ENCODE measurements at regions not wholly inside any gene's neighbourhood (a gene's known extent, or its start where the extent isn't known, plus 50 kb on each side); places are given as distances from the start of the nearest gene placed in this dataset.
A peak's percentile ranks its signal among the peaks of the same experiment; 100 is the strongest.

DNA sequence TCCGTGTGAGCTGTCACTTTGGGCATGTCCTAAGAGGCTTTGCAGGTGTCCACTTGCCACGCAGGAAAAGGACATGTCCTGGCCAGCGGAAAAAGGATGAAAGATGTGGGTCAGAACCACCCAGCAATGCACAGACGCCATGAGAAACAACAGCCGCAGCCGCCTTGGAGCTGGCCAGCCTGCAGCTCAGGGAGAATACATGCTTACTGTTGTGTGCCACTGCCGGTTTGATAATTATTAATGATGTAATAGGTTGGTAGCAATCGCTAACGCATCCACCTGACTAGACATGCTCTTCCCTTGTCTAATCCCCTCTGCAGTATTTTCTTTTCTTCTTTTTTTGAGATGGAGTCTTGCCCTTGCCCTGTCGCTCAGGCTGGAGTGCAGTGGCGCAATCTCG lies 221.7 kb downstream of the HAUS1 start:
- no peak for DNase-seq

DNA sequence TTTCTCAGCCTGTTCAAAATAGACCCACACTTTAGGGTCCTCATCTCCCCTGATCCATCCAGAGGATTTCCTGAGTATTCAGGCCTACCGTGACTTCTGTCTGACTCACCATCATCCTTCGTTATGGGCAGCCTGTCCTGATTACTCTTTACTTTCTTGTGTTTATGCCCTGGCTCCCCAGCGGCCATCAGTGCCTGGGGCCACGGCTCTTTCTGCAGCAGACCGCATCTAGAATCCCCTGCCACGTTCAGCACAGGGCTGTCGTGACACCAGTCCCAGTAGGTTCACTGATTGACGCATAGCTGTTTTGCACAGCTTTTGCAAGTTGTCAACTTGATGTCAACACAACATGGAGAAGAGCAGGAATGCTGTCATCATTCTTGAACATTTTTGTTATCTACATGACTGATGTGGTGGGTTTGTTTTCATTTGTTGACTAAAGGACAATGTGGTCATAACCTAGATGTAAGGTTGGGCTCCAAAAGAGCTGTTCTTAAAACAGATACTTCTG lies 225.6 kb downstream of the HAUS1 start:
- no peak for DNase-seq

DNA sequence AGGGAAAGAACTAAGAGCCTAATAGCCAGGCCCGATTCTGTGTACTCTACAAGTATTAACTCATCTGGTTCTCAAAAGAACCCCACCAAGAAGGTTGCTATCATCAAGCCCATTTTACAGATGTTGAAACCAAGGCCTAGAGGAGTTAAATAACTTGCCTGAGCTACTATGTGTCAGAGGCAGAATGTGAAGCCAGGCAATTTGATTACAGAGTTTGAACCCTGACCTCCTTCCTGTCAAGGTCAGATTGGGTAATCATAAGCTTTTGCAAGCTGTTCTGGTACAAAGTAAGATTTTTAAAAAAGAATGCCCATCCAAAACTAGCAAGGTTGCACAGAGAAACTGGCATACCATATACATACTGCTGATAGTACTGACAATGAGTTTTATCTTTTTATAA lies 227.1 kb downstream of the HAUS1 start:
- DNase-seq, result no peak

DNA sequence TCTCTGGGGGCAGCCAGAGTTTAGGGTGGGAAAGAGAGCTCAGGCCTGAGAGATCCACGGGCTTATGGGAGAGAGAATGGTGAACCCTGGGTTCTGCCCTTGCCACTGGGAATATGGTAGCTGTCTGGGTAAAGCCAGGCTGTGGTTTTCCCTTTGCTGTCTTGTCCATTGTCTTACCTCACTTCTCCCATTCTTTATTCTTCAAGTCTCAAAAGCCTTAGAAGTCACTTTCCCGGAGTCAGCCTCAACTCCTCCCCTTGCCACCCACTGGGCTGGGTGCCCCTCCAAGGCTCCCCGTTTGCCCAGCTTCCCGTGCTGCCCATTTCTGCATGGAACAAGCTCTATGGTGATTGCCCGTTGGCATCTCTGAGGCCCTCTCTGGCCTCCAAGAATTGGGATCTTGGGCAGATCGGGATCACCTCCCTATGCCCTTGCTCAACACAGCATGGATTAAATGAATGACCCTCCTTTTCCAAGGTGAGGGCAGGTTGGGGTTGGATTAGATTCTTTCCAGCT lies 228.2 kb downstream of the HAUS1 start:
- no peak for DNase-seq

DNA sequence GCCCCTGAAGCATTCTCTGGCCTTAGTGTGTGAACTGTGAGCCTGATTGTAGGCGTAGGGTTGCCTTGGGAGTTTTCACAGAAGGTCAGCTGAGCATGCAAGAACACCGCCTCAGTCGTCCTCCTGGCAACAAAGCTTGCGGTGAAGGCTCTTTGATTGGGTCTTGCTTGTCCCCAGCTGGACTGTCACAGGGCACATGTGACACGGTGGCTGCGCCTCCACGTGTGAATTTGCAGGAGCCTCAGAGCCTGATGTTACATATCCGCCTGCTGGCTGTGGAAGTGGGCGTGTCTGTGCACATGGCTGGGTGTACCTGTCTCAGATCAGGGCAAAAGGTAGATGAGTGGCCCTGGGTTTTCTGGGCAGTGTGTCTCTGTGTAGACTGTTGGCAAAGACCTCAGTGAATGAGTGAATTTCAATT lies 228.7 kb downstream of the HAUS1 start:
- no peak for DNase-seq

DNA sequence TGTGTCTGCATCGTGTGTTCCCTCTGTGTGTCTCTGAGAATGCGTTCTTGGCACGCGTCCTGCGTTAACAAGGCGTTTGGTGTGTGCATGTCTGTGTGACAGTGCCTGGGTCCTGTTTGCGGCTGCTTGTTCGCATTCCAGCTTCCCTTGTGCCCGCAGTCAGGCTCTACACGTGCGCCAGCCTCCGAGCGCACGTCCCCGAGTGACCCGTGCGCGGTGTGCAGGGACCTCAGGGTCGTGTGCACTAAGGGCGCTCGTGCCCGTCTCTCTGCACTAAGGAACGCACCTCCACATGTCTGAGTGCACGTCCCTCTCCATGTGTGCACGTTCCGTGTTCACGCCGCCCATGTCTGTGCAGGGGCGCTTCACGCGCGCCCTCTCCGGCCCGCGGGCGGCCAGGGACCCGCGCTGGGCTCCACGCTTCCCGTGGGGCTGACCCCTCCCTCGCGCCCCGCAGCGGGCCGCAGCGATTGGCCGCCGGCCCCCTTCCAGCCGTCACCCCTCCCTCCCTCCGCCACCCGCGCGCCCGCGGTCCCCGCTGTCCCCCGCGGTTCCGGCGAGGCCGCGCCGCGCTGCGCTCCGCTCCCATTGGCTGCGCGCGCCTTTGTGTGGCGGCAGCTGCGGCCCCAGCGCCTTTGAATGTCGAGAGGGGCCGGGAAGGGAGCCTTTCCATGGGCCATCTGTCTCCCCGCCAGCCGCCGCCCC lies 229.4 kb downstream of the HAUS1 start:
- no peak for DNase-seq

DNA sequence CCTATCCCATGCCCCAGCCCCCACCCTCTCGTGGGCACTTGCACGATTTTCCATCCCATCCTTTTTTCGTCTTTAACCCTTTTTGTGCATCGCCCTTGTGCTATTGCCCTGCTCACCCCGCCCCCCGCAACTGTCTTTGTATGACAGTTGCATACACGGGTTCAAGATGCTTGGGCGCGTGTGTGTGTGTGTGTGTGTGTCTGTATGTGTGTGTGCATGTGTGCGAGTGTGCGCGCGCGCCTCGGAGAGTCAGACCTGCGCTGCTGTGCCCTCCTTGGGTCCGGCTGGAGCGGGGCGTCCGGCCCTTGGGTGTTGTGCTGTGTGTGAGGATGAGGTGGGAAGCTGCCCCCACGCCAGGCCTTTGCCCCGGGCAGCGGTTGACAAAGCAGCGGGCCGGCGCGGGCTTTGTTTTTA lies 230.7 kb downstream of the HAUS1 start:
- no peak for DNase-seq

DNA sequence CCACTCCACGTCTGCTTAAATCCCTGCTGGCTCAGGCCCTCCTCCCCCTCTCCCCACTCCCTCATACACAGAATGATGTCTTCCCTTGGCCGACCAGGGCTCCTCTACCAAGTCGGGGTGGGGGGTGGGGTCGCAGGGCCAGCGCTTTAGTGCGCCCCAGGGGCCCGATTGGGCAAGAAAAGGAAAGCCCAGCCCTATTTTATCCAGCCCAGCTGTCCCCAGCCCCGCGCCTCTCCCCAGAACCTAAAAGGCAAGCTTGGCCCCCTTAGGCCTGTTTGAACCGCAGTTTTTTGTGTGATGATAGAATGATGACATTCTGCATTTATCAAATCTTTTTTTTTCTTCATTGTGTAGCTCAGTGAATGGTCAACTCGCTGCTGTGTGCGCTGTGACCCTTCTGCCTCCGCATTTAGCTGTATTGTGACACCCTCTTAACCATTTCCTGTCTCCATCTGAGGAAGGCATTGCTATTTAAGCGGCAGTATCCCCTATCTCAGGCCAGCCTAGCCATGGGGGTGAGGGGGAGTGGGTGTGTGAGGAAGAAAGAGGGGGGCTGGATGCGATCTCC lies 231.4 kb downstream of the HAUS1 start:
- no peak for DNase-seq

DNA sequence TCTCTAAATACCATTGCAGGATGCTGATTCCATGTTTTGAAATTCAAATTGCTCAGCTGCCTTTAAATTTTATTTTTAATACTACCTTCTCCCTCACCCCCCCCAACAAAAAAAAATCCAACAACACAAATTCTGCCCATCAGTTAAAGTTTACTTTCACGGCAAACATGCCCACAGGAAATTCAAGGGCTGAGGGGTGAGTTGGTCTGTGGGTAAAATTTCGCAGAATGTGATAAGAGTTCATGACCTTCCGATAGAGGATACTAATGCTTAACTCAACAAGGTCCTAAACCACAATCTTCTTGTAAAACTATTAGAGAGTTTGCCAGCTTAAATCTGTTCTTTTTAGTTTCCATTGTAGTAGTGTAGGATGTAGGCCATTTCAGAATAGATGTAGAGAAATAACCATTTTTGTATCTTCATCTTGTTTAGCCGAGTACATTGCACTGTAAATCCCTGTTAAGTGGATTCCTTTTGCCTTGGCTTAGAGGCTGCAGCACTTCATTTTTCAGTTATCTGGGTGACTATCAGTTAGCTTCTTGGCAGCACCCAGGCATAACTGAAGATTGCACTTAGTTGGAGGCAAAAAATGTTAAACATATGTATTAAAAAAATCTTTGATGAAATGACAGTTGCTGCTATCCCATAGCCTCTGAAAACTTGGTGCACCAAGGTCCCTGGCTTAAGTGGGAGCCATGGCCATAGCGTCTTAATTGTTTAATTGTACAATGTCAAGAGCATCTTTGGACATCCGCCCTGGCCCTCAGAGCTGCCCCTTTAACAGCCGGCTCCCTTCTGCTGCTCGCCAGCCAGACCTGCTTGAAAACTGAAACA lies 232.3 kb downstream of the HAUS1 start:
- DNase-seq, result no peak

DNA sequence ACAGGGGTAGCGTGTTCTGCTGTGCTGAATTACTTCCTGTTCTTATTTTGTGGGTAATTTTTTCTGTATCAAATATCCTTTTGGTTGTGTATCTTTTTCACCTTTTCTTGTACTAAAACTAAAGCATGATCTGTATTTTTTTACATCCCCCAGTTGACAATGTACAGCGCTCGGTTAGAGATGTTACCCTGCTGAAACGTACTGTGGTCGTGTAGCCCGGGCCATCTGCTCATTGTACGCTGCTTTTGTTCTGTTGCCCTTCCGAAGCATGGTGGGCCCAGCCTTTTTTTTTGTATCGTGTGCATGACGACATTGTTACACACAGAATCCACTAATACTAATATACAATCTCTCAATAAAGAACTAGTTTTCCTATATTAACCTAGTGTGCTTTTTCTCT lies 233.1 kb downstream of the HAUS1 start:
- DNase-seq, result no peak

DNA sequence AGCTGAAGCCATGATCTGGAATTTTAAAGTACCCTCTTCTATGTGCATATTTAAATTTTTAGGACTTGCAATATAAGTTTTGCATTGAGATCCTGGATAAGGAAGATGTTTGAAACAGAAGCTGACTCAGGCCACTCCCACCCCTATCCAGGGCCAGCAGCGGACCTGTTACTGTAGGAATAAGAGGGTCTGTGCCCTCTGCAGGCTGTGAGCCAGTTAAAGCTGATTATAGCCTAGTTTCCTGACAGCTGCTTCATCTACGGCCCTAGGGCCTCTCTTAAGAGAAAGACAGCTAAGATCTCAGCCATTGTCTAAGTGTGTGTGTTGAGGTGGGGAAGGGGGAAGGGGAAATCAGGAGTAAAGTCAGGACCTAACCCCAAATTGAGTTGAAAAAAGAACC lies 234.0 kb downstream of the HAUS1 start:
- DNase-seq, result no peak

DNA sequence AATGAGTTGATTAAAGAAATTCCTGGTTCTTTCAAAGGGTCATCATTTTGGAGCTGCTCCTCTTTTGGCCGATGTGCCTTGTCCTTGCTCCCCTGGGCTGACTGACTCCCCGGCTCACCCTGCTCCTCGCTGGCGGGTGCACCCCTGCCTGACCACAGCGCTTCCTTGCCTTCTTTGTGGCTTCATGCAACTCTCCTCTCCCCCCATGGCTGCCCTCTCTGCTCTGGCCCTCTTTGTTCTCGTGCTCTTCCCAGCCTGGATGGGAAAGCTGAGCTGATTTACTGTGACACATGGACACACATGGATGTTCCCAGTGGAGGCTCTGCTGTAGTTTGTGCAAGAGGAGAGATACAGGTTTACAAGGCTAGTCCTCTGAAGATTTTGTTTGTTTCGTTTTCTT lies 234.6 kb downstream of the HAUS1 start:
- no peak for DNase-seq

DNA sequence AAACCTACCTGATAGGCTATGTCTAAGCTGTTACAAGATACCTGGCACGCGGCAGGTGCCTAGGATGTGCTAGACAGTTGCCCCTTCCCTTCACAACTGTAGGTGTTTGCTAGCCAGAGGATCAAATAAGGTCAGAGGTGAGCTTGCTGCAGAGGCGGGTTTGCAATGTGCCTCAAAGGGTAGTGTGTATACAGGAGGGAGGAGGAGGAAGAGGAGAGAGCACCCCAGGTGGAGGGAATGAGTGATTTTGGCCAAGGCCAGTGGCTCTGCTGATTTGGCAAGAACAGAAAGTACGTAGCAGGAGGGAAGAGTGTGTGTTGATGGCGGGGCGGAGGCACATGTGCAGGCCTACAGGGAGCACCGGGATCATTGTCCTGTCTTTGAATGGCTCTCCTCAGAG lies 236.5 kb downstream of the HAUS1 start:
- DNase-seq, result no peak

DNA sequence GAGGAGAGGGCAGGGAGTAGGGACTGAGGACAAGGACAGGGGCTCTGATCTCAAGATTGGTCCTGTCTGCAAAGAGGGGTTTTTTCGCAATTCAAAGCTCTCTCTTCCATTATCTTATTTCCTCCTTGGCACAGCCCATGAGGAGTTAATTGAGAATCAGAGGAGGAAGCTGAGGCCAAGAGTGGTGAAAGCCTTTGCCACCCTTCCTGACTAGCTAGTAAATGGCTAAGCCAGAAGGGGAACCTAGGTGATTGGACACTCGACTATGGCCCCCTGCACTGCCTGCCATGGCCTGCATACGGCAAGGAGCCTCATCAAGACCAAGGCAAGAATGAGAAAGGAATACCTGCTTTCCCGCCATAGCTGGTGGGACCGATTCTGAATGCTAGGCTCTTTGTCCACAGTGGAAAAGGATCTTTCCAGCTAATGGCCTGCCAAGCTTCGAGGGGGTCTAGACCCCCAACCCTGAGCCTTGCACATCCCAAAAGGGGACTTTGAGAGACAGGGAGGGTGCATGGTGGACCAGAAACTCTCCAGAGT lies 237.9 kb downstream of the HAUS1 start:
- DNase-seq, result peak; percentile 37

DNA sequence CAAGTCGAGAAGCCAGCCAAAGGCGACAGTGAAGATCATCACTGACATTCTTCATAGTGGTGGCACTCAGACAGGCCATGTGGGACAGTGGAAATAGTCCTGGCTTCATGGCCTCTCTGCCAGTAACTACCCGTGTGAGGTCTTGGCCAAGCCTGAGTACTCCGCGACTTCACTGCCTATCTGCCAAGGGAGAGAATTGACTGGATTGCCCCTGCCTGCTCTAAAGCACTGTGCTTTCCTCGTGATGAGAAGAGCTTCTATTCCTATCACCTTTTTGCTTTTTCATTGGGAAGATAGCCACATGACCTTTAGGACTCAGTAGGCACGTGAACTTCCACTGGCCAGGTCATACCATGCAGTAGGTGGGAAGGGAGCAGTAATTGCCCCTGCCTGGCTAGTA lies 239.3 kb downstream of the HAUS1 start:
- no peak for DNase-seq

DNA sequence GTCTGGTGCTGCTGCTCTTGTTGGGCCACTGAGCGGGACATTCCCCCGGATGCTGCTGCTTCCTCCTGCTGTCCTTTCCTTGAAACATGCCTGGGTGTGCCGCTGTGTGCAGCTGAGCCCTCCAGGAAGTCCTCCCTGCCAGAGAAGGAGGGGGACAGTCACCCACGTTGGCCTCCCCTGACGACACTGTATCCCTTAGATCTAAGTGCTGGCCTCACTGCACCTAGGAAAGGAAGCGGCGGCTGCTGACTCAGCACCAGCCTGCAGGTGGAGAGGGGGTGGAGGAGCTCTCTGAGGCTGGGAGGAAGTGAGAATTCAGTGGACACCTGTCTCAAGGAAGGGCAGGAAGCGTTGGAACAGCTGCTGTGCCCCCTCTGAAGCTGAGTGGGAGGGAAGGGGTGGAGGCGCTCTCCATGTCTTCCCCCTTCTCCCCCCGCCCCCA lies 239.8 kb downstream of the HAUS1 start:
- no peak for DNase-seq

DNA sequence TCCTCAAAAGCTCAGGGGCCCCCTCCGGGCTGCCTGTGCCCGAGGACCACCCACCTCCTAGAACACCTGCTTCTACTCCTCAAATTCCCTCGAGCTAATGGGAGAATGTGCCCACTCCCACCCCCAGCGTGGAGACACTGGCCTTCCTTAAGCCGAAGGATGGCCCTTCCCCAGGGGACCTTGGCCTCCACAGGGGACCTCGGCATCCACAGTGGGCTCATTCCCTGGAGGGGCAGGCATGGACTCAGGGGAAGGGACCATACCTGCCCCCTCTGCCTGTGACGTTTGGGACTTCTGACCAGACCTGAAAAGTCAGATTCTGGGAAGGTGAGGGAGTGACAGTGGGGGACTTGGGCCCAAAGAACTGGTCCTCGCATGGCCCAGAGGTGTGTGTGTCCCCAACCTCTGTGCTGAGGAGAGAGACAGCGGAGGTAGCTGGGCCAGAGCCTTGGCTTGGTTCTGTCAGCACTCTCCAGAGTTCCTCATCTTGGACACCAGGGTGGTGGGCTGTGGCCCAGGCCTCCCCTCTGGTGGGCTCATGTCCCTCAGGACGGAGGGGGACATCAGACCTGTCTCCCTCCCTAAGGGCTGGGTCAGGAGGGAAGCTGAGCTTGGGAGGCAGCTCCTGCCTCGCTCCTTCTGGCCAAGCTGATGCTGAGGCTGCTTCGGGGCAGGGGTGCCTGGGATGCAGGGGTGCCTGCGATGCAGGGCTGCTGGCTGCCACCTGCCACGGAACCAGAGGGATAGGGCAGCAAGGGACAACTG lies 240.4 kb downstream of the HAUS1 start:
- DNase-seq, result no peak

DNA sequence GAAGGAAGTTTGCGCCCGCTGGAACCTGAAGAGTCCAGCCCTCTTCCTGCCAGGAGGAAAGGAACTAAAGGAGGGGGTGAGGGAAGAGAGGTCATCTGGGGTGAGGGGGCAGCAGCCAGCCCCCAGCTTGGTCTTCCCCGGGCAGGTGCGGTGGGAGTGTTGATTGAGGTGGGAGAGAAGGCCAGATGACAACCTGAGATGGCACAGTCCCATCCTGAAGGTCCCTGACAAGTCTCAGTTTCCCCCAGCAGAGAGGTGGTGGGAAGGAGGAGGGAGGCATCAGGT lies 240.9 kb downstream of the HAUS1 start:
- DNase-seq, result no peak

DNA sequence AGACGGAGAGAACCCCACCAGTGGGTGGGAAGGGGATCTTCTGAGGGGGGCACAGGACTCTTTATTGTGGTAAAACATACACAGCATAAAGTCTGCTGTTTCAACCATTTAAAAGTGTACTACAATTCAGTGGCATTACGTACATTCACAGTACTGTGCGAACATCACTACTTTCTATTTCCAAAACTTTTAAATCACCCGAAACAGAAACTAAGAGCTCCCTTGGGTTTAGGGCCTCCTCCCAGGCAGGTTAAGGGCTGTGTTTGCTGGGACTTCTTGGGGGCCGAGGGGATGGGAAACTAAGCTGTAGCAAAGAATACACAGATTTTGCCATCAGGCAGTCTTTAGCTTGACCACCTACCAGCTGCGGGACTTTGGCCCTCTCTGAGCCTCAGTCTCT lies 242.0 kb downstream of the HAUS1 start:
- DNase-seq, result no peak

DNA sequence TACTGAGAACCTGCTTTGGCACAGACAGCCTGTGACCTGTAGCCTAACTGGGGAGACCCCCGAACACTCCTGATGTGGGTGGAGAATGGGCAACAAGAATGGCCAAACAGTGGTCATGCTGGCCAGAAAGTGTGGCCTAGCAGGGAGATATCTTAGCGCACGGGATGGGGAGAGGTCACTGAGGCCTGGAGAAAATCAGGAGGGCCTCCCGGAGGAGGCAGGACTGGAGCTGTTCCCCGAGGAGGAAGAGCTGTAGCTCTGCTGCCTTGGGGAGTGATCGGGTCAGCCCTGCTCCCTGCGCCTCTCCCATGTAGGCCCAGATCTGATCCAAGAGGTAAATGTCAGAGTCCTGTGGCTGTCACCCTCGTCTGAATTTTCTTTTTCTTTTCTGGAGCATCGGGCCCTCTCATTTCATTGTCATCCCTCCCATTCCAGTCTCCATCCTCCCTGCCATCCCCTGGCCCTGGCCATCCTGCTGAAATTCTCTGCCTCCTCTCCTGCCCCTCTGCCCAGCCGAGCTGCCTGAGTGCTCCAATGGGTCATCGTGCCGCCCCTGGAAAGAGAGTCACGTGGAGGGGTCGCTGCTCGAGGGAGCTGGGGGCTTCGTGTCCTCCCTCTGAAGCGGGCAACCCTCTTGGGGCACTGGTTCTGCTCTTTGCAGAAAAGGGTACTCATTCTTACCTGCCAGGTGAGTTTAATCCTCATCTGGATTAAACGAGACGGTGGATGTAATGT lies 242.9 kb downstream of the HAUS1 start:
- no peak for DNase-seq

DNA sequence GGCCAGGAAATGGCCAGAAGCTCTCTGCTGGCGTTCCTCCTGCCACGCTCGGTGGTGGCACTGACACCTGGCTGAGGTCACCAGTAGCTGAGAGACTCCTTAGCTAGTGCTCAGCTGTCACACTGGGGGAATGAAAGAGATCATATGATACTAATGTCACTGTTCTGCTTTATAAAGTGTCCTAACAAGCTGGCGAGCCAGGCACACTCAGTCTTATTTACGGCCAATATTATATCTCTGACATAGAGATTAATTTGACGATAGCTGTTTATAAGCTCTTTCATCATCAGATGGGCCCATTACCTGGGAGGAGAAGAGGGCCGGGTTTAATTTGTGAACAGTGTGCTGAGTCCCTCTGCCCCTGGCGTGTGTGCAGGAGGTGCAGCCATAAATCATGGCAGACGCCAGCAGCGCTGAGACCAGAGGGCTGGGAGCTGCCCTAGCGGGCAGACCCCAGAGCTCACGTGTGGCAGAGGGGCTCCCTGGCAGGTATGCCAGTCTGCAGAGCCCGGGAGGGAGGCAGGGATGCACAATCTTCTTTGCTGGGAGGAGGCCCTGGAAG lies 246.5 kb downstream of the HAUS1 start:
- DNase-seq, result no peak
